ENCODE measurements at regions not wholly inside any gene's neighbourhood (a gene's known extent, or its start where the extent isn't known, plus 50 kb on each side); places are given as distances from the start of the nearest gene placed in this dataset.
"Not testable (repeated sequence)": the region's sequence is repeated elsewhere in the genome, so short reads cannot be mapped to it uniquely, and the experiment has no call there.

- WGBS, 3 donors = 91 to 98% (median 92%) methylated on average over 2 of the region's 2 CpGs
- not testable (repeated sequence) for H3K27ac ChIP-seq (ENCODE audit: low read depth, low read length)
These were observed 106.1 kb upstream of the PLEKHG1 start for GRCh38 chr6:150493552-150493951.

GRCh38 chr6:150494241-150494640 is 105.4 kb upstream of the PLEKHG1 start:
- H3K27ac ChIP-seq (ENCODE audit: low read depth, low read length) = no peak overlapping the region
- WGBS, 3 donors = 35 to 78% (median 68%) methylated on average over 5 of the region's 5 CpGs

- WGBS, 3 donors = 94 to 96% (median 94%) methylated on average over 1 of the region's 1 CpG
- H3K27ac ChIP-seq (ENCODE audit: low read depth, low read length) = no peak overlapping the region
These were observed 104.6 kb upstream of the PLEKHG1 start for GRCh38 chr6:150495126-150495525.

- 77 to 89% (median 84%) methylated on average over 2 of the region's 2 CpGs for WGBS, 3 donors
- no peak overlapping the region for H3K27ac ChIP-seq (ENCODE audit: low read depth, low read length)
These were observed 103.1 kb upstream of the PLEKHG1 start for GRCh38 chr6:150496629-150497028.

GRCh38 chr6:150499882-150500312 is 99.8 kb upstream of the PLEKHG1 start:
- WGBS, 3 donors = 43 to 61% (median 54%) methylated on average over 3 of the region's 3 CpGs

GRCh38 chr6:150500568-150500967 is 99.1 kb upstream of the PLEKHG1 start:
- not testable (repeated sequence) for H3K27ac ChIP-seq (ENCODE audit: low read depth, low read length)
- 73 to 80% (median 73%) methylated on average over 2 of the region's 2 CpGs for WGBS, 3 donors

More at GRCh38 chr6:150499882-150500312, 99.8 kb upstream of the PLEKHG1 start:
- H3K27ac ChIP-seq (ENCODE audit: low read depth, low read length) = no peak overlapping the region

- H3K27ac ChIP-seq (ENCODE audit: low read depth, low read length) = no peak overlapping the region
- WGBS, 3 donors = 91 to 94% (median 92%) methylated on average over 1 of the region's 1 CpG
These were observed 96.6 kb upstream of the PLEKHG1 start for GRCh38 chr6:150503041-150503440.

GRCh38 chr6:150503586-150504339 is 95.9 kb upstream of the PLEKHG1 start:
- 82 to 90% (median 90%) methylated on average over 7 of the region's 7 CpGs for WGBS, 3 donors
- H3K27ac ChIP-seq (ENCODE audit: low read depth, low read length) = no peak overlapping the region

- 93 to 97% (median 95%) methylated on average over 13 to 35 of the region's 35 CpGs for WGBS, 3 donors
These were observed 92.3 kb upstream of the PLEKHG1 start for GRCh38 chr6:150507361-150507760.

GRCh38 chr6:150510576-150510975 is 89.1 kb upstream of the PLEKHG1 start:
- 62 to 83% (median 69%) methylated on average over 3 of the region's 3 CpGs for WGBS, 3 donors
- H3K27ac ChIP-seq (ENCODE audit: low read depth, low read length) = no peak overlapping the region

More at GRCh38 chr6:150507361-150507760, 92.3 kb upstream of the PLEKHG1 start:
- H3K27ac ChIP-seq (ENCODE audit: low read depth, low read length) = not testable (repeated sequence)

GRCh38 chr6:150511313-150511712 is 88.4 kb upstream of the PLEKHG1 start:
- H3K27ac ChIP-seq (ENCODE audit: low read depth, low read length) = no peak overlapping the region
- 80 to 89% (median 88%) methylated on average over 4 of the region's 4 CpGs for WGBS, 3 donors

GRCh38 chr6:150514806-150515380 is 84.8 kb upstream of the PLEKHG1 start:
- WGBS, 3 donors = 29 to 49% (median 44%) methylated on average over 2 of the region's 2 CpGs
- H3K27ac ChIP-seq (ENCODE audit: low read depth, low read length) = no peak overlapping the region

GRCh38 chr6:150516199-150516598 is 83.5 kb upstream of the PLEKHG1 start:
- H3K27ac ChIP-seq (ENCODE audit: low read depth, low read length) = no peak overlapping the region
- WGBS, 3 donors = 78 to 86% (median 79%) methylated on average over 3 of the region's 3 CpGs

GRCh38 chr6:150517175-150517574 is 82.5 kb upstream of the PLEKHG1 start:
- no peak overlapping the region for H3K27ac ChIP-seq (ENCODE audit: low read depth, low read length)
- WGBS, 3 donors = 58 to 90% (median 88%) methylated on average over 3 of the region's 3 CpGs

- no peak overlapping the region for H3K27ac ChIP-seq (ENCODE audit: low read depth, low read length)
- WGBS, 3 donors = 63 to 76% (median 72%) methylated on average over 1 of the region's 1 CpG
These were observed 78.2 kb upstream of the PLEKHG1 start for GRCh38 chr6:150521482-150521881.

- H3K27ac ChIP-seq (ENCODE audit: low read depth, low read length) = not testable (repeated sequence)
- 93 to 100% (median 93%) methylated on average over 3 of the region's 3 CpGs for WGBS, 3 donors
These were observed 76.5 kb upstream of the PLEKHG1 start for GRCh38 chr6:150523216-150523615.

- H3K27ac ChIP-seq (ENCODE audit: low read depth, low read length) = no peak overlapping the region
- 86 to 91% (median 90%) methylated on average over 1 of the region's 1 CpG for WGBS, 3 donors
These were observed 74.4 kb upstream of the PLEKHG1 start for GRCh38 chr6:150525300-150525699.

- no peak overlapping the region for H3K27ac ChIP-seq (ENCODE audit: low read depth, low read length)
- WGBS, 3 donors = 63 to 78% (median 76%) methylated on average over 6 of the region's 6 CpGs
These were observed 72.6 kb upstream of the PLEKHG1 start for GRCh38 chr6:150527100-150527499.

GRCh38 chr6:150528648-150529285 is 70.9 kb upstream of the PLEKHG1 start:
- 23 to 50% (median 30%) methylated on average over 11 of the region's 11 CpGs for WGBS, 3 donors
- H3K27ac ChIP-seq (ENCODE audit: low read depth, low read length) = no peak overlapping the region

Data from adipose tissue (tissue), 3 donors.